IPS-11a (cell line): ENCODE measurements at regions not wholly inside any gene's neighbourhood (a gene's known extent, or its start where the extent isn't known, plus 50 kb on each side); places are given as distances from the start of the nearest gene placed in this dataset.

Experiments used
- H3K4me3 ChIP-seq: one replicate; pipeline ENCODE4 v1.5.1; 2013; ENCODE audit warnings: low read depth, low read length, control low read depth

DNA sequence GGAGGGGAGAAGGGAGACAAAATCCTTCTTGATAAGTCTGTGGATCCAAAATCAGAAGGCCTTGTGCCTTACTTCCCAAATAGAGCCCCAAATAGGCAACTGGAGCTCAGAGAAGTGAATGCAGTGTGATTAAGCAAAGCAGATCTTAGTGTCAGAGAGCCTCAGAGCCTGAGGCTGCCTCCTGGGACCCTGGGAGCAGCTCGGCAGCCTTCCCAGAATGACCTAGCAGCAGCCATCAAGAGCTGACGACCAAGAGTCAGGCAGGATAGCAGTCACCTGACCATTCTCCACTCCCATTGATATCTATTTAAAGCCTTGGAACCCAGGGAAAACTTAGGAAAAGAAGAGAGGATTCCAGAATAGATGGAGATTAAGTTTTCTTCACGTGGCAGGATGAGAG, 78.0 kb upstream of the SMYD2 start:
- H3K4me3 ChIP-seq = no peak overlapping the region

DNA sequence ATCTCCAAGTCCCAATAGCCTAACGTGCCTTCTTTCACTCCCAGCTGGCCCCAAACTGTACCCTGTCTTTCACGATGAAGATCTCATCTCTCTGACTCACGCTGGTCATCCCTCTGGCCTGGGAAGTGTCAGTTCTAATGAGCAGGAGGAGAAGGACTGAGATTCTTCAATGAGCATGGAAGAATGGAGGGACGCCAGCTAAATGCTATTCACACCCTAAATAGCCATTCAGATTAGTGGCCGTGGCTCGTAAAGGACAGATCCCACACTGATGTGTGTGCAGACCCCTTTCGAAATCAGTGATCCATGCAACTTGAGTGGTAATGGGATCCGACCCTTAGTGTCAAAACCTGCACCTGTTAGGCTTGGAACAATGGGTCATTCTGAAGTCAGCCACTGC, 75.9 kb upstream of the SMYD2 start:
- H3K4me3 ChIP-seq = no peak overlapping the region

DNA sequence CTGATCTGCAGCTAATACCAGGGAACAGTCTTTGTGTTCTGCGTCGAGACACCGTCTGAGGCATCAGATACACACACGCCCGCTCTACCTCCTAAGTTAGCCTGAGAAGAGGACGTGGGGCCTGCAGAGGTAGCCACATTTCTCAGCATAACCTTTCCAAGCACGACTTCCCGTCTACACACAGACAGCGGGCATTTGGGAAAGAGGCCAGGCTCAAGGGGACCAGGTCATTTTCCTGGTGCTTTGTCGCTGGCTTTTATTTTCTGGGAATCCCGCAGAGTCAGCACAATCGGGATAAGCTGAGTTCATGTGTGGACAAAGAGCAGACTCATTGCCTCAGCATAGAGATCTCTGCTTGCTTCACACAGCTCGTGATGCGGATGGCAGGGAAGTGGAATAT, 72.5 kb upstream of the SMYD2 start:
- no peak overlapping the region for H3K4me3 ChIP-seq

DNA sequence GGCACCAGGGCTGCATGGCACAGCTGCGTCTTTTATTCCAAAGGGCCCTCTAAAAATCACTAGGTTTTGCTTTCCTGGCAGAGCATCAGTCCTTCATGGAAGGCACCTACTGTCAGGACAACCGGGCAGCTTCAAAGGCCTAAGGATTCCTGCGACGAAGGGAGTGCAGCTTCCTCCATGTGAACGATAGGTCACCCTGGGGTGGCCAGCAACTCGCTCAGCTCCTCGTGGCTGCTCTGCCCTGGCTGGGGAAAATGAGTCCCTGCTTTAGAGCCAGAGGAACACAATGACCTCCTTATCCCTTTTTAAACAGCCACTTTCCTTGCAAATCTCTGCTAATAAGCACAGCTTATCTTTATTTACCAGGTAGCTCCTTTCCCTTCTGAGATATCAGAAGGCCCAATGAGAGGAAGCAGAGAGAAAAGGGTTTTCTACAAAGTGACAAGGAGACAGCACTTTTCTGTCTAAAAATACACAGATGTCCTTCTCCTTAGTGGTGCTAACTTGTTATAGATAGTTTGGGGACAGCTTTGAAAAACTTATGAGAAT, 71.6 kb upstream of the SMYD2 start:
- H3K4me3 ChIP-seq = no peak overlapping the region

DNA sequence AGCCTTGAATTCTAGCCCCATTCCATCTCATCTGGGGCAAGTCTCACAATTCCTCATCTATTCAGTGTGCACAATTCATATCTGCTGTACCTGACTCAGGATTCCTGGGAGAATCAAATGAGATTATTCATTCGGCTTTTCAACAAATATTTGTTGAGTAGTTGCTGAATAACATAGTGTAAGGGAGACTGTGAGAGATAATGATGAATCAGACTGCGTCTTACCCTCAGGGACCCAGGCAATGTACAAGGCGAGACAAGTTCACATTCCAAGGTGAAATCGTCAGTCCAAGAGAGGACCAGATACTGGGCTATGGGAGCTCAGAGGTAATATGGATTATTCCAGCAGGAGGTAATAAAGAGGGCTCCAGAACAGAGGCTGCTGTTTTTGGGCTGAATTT, 67.8 kb upstream of the SMYD2 start:
- no peak overlapping the region for H3K4me3 ChIP-seq

DNA sequence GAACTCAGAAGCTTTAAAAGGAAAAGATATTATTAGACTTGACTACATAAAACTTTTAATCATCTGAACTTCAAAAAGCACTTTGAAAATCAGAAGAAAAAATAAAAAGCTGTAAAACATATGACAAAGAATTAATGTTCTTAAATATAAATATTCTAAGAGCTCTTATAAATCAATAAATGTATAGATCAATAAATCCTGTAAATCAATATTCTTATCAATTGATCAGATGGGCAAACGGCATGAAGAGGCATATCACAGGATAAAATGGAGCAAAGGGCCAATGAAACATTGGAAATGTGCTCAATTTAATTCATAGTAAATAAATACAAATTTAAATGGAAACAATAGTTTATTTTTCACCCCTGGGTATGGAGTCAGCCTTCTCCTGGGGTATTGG, 66.1 kb upstream of the SMYD2 start:
- no peak overlapping the region for H3K4me3 ChIP-seq

DNA sequence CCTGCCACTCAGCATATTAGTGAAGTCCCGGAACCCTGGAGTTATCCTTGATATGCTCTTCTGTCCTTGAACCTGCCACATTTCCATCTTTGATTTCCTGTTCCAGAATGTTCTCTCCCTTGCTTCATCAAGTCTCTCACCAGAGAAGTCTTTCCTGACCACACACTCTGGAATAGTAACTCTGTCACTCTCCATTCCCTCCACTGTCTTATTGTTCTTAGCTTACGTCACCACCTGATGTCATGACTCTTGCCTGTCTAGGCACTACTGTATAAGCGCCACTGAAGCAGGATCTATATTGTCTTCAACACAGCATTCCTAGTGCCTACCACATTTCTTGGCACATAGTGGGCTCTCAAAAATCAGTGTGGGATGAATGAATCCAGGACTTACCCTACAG, 65.4 kb upstream of the SMYD2 start:
- no peak overlapping the region for H3K4me3 ChIP-seq

DNA sequence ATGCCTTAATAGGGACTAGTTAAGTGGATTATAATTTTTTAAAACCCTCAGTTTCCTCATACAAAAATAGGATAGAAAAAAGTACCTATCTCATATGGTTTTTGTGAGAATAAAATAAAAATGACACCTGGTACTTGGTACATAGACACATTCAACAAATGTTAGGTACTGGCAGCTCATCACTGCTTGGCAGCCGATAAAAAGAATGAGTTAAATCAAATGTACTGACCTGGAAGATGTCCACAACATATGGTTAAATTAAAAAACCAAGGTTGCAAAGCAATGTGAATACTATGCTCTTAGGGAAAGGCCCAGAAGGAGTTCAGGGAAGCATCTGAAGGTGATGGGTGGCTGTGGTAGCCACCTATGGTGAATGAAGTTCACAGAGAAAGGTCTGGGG, 64.9 kb upstream of the SMYD2 start:
- H3K4me3 ChIP-seq = no peak overlapping the region

DNA sequence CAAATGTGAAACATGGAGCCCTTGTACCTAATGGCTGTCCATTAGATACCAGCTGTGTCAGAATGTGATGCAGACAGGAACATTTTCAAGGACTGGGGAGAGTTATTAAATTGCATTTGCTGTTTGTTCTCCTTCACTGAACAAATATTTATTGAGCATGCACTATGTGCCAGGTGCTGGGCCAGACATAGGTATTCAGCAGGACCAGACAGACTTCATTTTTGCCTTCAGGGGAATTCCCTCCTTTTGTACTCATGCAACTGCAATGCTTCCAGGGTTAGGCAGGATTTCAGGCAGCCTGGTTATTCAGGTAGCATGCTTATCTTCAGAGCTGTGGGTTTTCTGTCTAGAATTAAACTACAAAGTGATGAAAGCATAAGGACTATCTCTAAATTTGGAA, 64.2 kb upstream of the SMYD2 start:
- H3K4me3 ChIP-seq = no peak overlapping the region

DNA sequence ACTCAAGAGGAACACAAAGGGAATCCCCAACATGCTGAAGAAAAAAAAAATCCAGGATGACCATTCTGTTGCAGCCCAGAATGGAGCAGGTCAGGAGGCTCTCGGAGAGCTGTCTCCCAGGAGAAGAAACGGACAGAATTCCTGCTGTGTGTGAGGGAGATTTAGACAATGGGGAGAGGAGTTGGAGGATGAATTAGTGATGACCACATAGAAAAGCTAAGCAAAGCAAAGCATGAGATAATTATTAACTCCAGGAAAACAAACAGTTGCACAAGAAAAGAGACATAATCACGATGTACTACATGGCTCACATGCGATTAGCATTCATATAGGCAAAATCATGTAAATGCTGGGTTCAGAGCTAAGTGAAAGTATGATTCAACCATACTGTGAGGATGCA, 61.1 kb upstream of the SMYD2 start:
- no peak overlapping the region for H3K4me3 ChIP-seq

DNA sequence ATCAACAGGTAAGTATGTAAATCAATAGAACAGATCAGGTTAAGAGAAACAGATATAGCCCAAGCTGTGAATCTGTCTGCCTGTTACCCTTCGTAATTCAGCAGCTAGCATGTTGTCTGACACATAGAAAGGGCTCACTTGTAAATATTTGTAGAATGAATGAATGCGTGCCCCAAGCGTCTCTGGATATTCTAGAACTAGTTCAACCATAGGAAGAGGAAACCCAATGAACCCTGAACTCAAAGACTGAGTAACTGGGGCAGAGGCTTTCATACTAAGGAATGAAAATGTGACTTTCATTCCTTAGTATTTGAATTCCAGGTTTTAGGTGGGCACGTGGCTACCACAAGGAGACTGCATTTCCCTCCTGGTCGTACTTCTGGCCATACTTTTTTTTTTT, 60.1 kb upstream of the SMYD2 start:
- H3K4me3 ChIP-seq = no peak overlapping the region

DNA sequence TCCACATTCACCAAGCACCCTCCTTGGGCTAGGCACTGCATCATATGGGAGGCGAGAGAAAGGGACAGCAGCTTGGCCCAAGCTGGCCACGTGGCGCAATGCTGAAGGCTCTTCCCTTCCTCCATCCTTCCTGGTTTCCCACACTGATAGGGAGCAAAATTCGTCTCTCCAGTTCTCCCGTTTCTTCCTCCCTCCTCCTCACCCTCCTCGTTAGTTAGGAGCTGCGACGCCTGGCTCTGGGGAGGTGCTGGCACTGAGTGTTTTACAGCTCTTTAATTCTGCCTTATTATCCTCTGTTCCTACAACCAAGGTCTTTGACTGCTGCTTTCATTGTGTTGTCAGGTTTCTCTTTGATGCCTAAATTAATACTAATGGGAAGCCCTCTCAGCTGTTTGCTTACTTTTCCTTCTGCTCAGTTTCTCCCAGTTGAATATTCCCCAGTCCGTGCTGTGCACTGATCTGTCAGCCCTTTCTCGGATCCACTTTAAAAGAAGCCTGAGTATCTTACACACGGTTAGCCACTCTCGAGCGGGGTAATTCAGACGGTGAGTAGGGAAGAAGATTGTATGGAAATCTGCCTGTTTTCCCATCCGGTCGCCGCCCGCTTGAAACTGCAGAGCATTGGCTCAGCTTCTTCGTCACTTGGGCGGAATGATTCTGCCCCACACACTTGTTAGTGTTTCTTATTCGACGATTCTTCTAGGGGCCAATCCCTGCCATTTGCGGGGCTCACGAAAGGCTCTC, 56.2 kb upstream of the SMYD2 start:
- no peak overlapping the region for H3K4me3 ChIP-seq

DNA sequence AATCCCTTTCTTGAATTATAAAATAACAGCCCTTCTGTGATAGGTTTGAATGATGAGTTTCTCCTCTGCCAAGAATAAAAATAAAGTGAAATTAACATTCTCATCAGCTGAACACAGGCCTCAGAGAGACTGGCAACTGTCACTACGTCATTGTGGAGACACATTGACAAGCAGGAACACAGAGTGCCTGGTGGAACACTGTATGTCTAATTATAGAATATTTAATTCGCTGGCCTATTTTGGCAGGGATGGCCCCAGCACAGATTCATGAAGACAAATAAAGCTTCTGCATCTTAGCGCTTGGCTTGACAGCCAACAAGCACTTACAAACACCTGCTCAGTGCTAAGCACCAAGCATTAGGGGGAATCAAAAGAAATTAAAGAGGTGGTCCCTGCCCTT, 52.0 kb upstream of the SMYD2 start:
- no peak overlapping the region for H3K4me3 ChIP-seq

DNA sequence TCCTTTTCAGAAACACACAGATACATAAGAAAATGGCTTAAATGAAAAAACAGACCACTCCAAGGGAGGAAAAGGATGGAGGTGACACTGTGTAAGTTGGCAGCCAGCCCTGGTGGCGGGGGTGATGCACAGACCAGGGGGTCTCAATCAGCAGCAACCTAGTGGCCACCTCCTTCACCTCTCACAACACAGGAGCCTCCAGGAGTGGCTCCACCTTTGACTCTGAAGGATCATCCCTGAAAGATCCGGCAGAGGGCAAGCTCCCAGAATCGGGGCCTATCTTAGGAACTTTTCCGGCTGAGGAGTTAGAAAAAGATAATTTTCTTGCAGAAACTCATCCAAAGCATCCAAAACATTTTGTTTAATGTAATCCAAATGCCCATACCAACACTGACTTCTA, 51.2 kb upstream of the SMYD2 start:
- no peak overlapping the region for H3K4me3 ChIP-seq
